ENCODE measurements at regions not wholly inside any gene's neighbourhood (a gene's known extent, or its start where the extent isn't known, plus 50 kb on each side); places are given as distances from the start of the nearest gene placed in this dataset.

- no peak overlapping the region for H2AFZ ChIP-seq (ENCODE audit: low read depth, low read length)
- no peaks in the 10 kb centered on the region for H3K79me2 ChIP-seq (ENCODE audit: low read length)
- H3K27me3 ChIP-seq (ENCODE audit: low read depth, low read length): no peaks in the 10 kb centered on the region
- H4K20me1 ChIP-seq (ENCODE audit: insufficient read depth, low read length): no peaks in the 10 kb centered on the region
- TF ChIP-seq CTCF (IDR thresholded peaks at IDR 0.05; ENCODE audit: low read depth, low read length): no peak
- TF ChIP-seq EZH2phosphoT487 (IDR thresholded peaks at IDR 0.05; ENCODE audit: low read depth): no peak
- H3K36me3 ChIP-seq (replicated peaks; ENCODE audit: low read depth, low read length): no peaks in the 10 kb centered on the region
- H3K4me3 ChIP-seq (ENCODE audit: low read length): no peak overlapping the region
- H3K4me2 ChIP-seq (ENCODE audit: low read length): no peak overlapping the region
- H3K4me1 ChIP-seq (ENCODE audit: low read length): no peaks in the 10 kb centered on the region
- no peaks in the 10 kb centered on the region for H3K9me3 ChIP-seq (ENCODE audit: insufficient read depth, low read length)
- H3K27ac ChIP-seq (ENCODE audit: low read length): no peak overlapping the region
- no peak overlapping the region for H3K9ac ChIP-seq (ENCODE audit: low read length)
Measured at GRCh38 chr5:135215617-135216470, 181.8 kb upstream of the PITX1 start.

GRCh38 chr5:135214897-135215616, 181.0 kb upstream of the PITX1 start:
- TF ChIP-seq EZH2phosphoT487 (IDR thresholded peaks at IDR 0.05; ENCODE audit: low read depth) (no peak), CTCF (IDR thresholded peaks at IDR 0.05; ENCODE audit: low read depth, low read length) (no peak)
- no peak overlapping the region for H3K27ac ChIP-seq (ENCODE audit: low read length)
- no peaks in the 10 kb centered on the region for H3K9me3 ChIP-seq (ENCODE audit: insufficient read depth, low read length)
- no peak overlapping the region for H2AFZ ChIP-seq (ENCODE audit: low read depth, low read length)
- no peaks in the 10 kb centered on the region for H3K79me2 ChIP-seq (ENCODE audit: low read length)
- H3K27me3 ChIP-seq (ENCODE audit: low read depth, low read length): no peaks in the 10 kb centered on the region
- H3K9ac ChIP-seq (ENCODE audit: low read length): no peak overlapping the region
- no peak overlapping the region for H3K4me2 ChIP-seq (ENCODE audit: low read length)
- no peak overlapping the region for H3K4me3 ChIP-seq (ENCODE audit: low read length)
- no peaks in the 10 kb centered on the region for H3K4me1 ChIP-seq (ENCODE audit: low read length)
- H4K20me1 ChIP-seq (ENCODE audit: insufficient read depth, low read length): no peaks in the 10 kb centered on the region
- H3K36me3 ChIP-seq (replicated peaks; ENCODE audit: low read depth, low read length): no peaks in the 10 kb centered on the region

- Histone ChIP-seq H2AFZ (ENCODE audit: low read depth, low read length) (no peak overlapping the region), H3K36me3 (replicated peaks; ENCODE audit: low read depth, low read length) (no peaks in the 10 kb centered on the region), H3K9me3 (ENCODE audit: insufficient read depth, low read length) (no peaks in the 10 kb centered on the region), H3K27me3 (ENCODE audit: low read depth, low read length) (no peaks in the 10 kb centered on the region), H3K9ac (ENCODE audit: low read length) (no peak overlapping the region), H4K20me1 (ENCODE audit: insufficient read depth, low read length) (no peaks in the 10 kb centered on the region), H3K4me1 (ENCODE audit: low read length) (no peaks in the 10 kb centered on the region), H3K27ac (ENCODE audit: low read length) (no peak overlapping the region), H3K4me3 (ENCODE audit: low read length) (no peak overlapping the region), H3K79me2 (ENCODE audit: low read length) (no peaks in the 10 kb centered on the region), H3K4me2 (ENCODE audit: low read length) (no peak overlapping the region)
- no peak for TF ChIP-seq EZH2phosphoT487 (IDR thresholded peaks at IDR 0.05; ENCODE audit: low read depth)
- no peak for TF ChIP-seq CTCF (IDR thresholded peaks at IDR 0.05; ENCODE audit: low read depth, low read length)
Measured at GRCh38 chr5:135213466-135214239, 179.6 kb upstream of the PITX1 start.

- Histone ChIP-seq H4K20me1 (ENCODE audit: insufficient read depth, low read length) (no peaks in the 10 kb centered on the region), H3K9me3 (ENCODE audit: insufficient read depth, low read length) (no peaks in the 10 kb centered on the region), H3K27ac (ENCODE audit: low read length) (no peak overlapping the region), H3K4me1 (ENCODE audit: low read length) (no peaks in the 10 kb centered on the region), H3K9ac (ENCODE audit: low read length) (no peak overlapping the region), H2AFZ (ENCODE audit: low read depth, low read length) (no peak overlapping the region), H3K27me3 (ENCODE audit: low read depth, low read length) (no peaks in the 10 kb centered on the region), H3K79me2 (ENCODE audit: low read length) (no peaks in the 10 kb centered on the region), H3K4me2 (ENCODE audit: low read length) (no peak overlapping the region), H3K36me3 (replicated peaks; ENCODE audit: low read depth, low read length) (no peaks in the 10 kb centered on the region), H3K4me3 (ENCODE audit: low read length) (no peak overlapping the region)
- TF ChIP-seq EZH2phosphoT487 (IDR thresholded peaks at IDR 0.05; ENCODE audit: low read depth): no peak
- no peak for TF ChIP-seq CTCF (IDR thresholded peaks at IDR 0.05; ENCODE audit: low read depth, low read length)
Measured at GRCh38 chr5:135213027-135213386, 179.0 kb upstream of the PITX1 start.

Measured in OCI-LY3 (cell line).